Stomach (tissue), 4 donors: ENCODE measurements at regions not wholly inside any gene's neighbourhood (a gene's known extent, or its start where the extent isn't known, plus 50 kb on each side); places are given as distances from the start of the nearest gene placed in this dataset.

Experiments used
- CTCF ChIP-seq, 7 experiments: fragments of 450-650 bp in 4 of 7; fragments of 200-600 bp in 3 of 7; sonication (generic) in 3 of 7; IDR thresholded peaks; one replicate each; pipeline ENCODE4 v1.5.1; 2016 to 2019; ENCODE audit warnings: antibody characterized with exemption in 7 of 7, control low read depth in 2 of 7, mild to moderate bottlenecking in 1 of 7
- EP300 ChIP-seq: sonication (generic); formaldehyde crosslinking; IDR thresholded peaks from one replicate; pipeline ENCODE4 v1.6.1; 2017; ENCODE audit warnings: antibody characterized with exemption
- POLR2A ChIP-seq, 4 donors: fragments of 450-650 bp; IDR thresholded peaks; one replicate each; pipeline ENCODE4 v1.6.1; 2016; ENCODE audit warnings: antibody characterized with exemption in 4 of 4, control low read depth in 2 of 4, mild to moderate bottlenecking in 1 of 4, moderate library complexity in 1 of 4
- POLR2AphosphoS5 ChIP-seq, 3 donors: sonication (generic); formaldehyde crosslinking; IDR thresholded peaks; one replicate each; pipeline ENCODE4 v1.6.1; 2016; ENCODE audit warnings: antibody characterized with exemption in 3 of 3

- TF ChIP-seq CTCF (IDR thresholded peaks at IDR 0.05) (no peak), POLR2A (IDR thresholded peaks at IDR 0.05) (no peak), EP300 (no peak), POLR2AphosphoS5 (IDR thresholded peaks at IDR 0.05) (peak in 1 of 3 donors; percentile 35)
These were observed 146.3 kb upstream of the RAB4A start for GRCh38 chr1:229124520-229125124.
